ENCODE measurements at regions not wholly inside any gene's neighbourhood (a gene's known extent, or its start where the extent isn't known, plus 50 kb on each side); places are given as distances from the start of the nearest gene placed in this dataset.

GRCh38 chr1:178030467-178030866 is 60.6 kb upstream of the SEC16B start:
- FAIRE-seq: no peak
- Histone ChIP-seq H3K9ac (ENCODE audit: insufficient read depth in 1 of 2, low read depth in 2 of 2, low read length in 2 of 2) (no peak overlapping the region), H3K27me3 (ENCODE audit: control insufficient read depth in 2 of 2, insufficient read depth in 2 of 2, low read length in 2 of 2) (no peaks in the 10 kb centered on the region), H3K36me3 (ENCODE audit: control insufficient read depth, insufficient read depth, low read length) (no peaks in the 10 kb centered on the region), H3K9me3 (replicated peaks; ENCODE audit: control insufficient read depth, insufficient read depth, low read depth, low read length) (no peaks in the 10 kb centered on the region), H3K9me1 (ENCODE audit: control insufficient read depth, insufficient read depth, low read length) (no peaks in the 10 kb centered on the region), H3K4me3 (no peak overlapping the region), H4K20me1 (replicated peaks; ENCODE audit: control insufficient read depth, insufficient read depth, low read length) (no peaks in the 10 kb centered on the region), H3K4me1 (replicated peaks in 1 of 2; ENCODE audit: control insufficient read depth in 2 of 2, insufficient read depth in 2 of 2, low read length in 2 of 2) (no peaks in the 10 kb centered on the region), H3K79me2 (ENCODE audit: control insufficient read depth, insufficient read depth, low read length) (no peaks in the 10 kb centered on the region), H3K4me2 (ENCODE audit: insufficient read depth, low read length) (no peak overlapping the region), H2AFZ (ENCODE audit: low read depth, low read length) (no peak overlapping the region), H3K27ac (ENCODE audit: extremely low read depth, low read depth, low read length) (no peak overlapping the region)
- TF ChIP-seq ZFP36 (IDR thresholded peaks at IDR 0.05; ENCODE audit: low read depth, low read length, partially characterized antibody) (no peak), ZNF318 (IDR thresholded peaks at IDR 0.05; ENCODE audit: borderline replicate concordance in 1 of 2, low read depth in 1 of 2) (no peak), GTF2B (IDR thresholded peaks at IDR 0.05; ENCODE audit: extremely low read depth, insufficient read length) (no peak), ZNF76 (CRISPR knock-in tag; IDR thresholded peaks at IDR 0.05; ENCODE audit: borderline replicate concordance) (no peak), ZNF699 (CRISPR knock-in tag; IDR thresholded peaks at IDR 0.05; ENCODE audit: insufficient replicate concordance) (no peak), RBM39 (optimal IDR thresholded peaks at IDR 0.05; ENCODE audit: low read depth, low read length) (no peak), POLR2G (IDR thresholded peaks at IDR 0.05; ENCODE audit: low read depth, low read length) (no peak), MIER1 (IDR thresholded peaks at IDR 0.05; ENCODE audit: low read depth) (no peak), ZNF586 (CRISPR knock-in tag; conservative IDR thresholded peaks at IDR 0.05) (no peak), THRB (CRISPR knock-in tag; conservative IDR thresholded peaks at IDR 0.05) (no peak)
- ChIA-PET CTCF (ENCODE audit: low intra/inter-chr PET ratio) (no interaction called here), POLR2A (no interaction called here)
- BruUV-seq (replicated peaks): no TSS peak
- in situ Hi-C loops (cut with MboI) (no loop called here), intact Hi-C loops (cut with micrococcal nuclease) (no loop called here)
- no peak for DNase-seq (ENCODE audit: extremely low read depth in 1 of 4, low spot score in 3 of 4)
- WGBS (ENCODE audit: insufficient coverage, low coverage, missing lambda C conversion rate): 0% methylated on average over 3 of the region's 3 CpGs
- ATAC-seq: no peak
